ACHN (cell line): ENCODE measurements at regions not wholly inside any gene's neighbourhood (a gene's known extent, or its start where the extent isn't known, plus 50 kb on each side); places are given as distances from the start of the nearest gene placed in this dataset.

Experiments
- DNase-seq: peaks from one replicate; pipeline ENCODE4 v3.0.0-alpha.2; 2015
- in situ Hi-C: cut with HindIII; loops from 2 replicates; pipeline ENCODE4 v1.10.0; 2017; ENCODE audit warnings: low sequenced_read_pairs, low pct_ligation_motif_present, low pct_unique_long_range_greater_than_20kb

GRCh38 chr2:220894069-220894468 is 678.0 kb downstream of the EPHA4 start:
- in situ Hi-C loops = no loop called here

GRCh38 chr2:220899492-220899891 is 672.6 kb downstream of the EPHA4 start:
- DNase-seq = no peak
- in situ Hi-C loops = no loop called here

More at GRCh38 chr2:220894069-220894468, 678.0 kb downstream of the EPHA4 start:
- no peak for DNase-seq

- in situ Hi-C loops = no loop called here
- DNase-seq = no peak
Observed at GRCh38 chr2:220904015-220904414, 668.1 kb downstream of the EPHA4 start.

- no peak for DNase-seq
- in situ Hi-C loops = no loop called here
Observed at GRCh38 chr2:220913384-220913783, 658.7 kb downstream of the EPHA4 start.

- DNase-seq = no peak
- in situ Hi-C loops = no loop called here
Observed at GRCh38 chr2:220915092-220915623, 656.9 kb downstream of the EPHA4 start.

- in situ Hi-C loops = no loop called here
- DNase-seq = no peak
Observed at GRCh38 chr2:220916931-220917330, 655.2 kb downstream of the EPHA4 start.

GRCh38 chr2:220930271-220931076 is 641.6 kb downstream of the EPHA4 start:
- no peak for DNase-seq
- in situ Hi-C loops = no loop called here

- in situ Hi-C loops = no loop called here
- DNase-seq = no peak
Observed at GRCh38 chr2:220931491-220931890, 640.6 kb downstream of the EPHA4 start.

GRCh38 chr2:220932041-220932440 is 640.1 kb downstream of the EPHA4 start:
- DNase-seq = no peak
- in situ Hi-C loops = no loop called here

GRCh38 chr2:220935789-220936321 is 636.2 kb downstream of the EPHA4 start:
- in situ Hi-C loops = no loop called here
- DNase-seq = no peak

GRCh38 chr2:220936641-220937197 is 635.4 kb downstream of the EPHA4 start:
- DNase-seq = no peak
- in situ Hi-C loops = no loop called here

GRCh38 chr2:220937245-220937644 is 634.9 kb downstream of the EPHA4 start:
- DNase-seq = no peak
- in situ Hi-C loops = no loop called here

GRCh38 chr2:220940646-220941045 is 631.5 kb downstream of the EPHA4 start:
- DNase-seq = no peak
- in situ Hi-C loops = no loop called here

- no peak for DNase-seq
- in situ Hi-C loops = no loop called here
Observed at GRCh38 chr2:220941683-220942082, 630.4 kb downstream of the EPHA4 start.

- DNase-seq = no peak
- in situ Hi-C loops = no loop called here
Observed at GRCh38 chr2:220946552-220946951, 625.6 kb downstream of the EPHA4 start.

GRCh38 chr2:220948579-220948978 is 623.5 kb downstream of the EPHA4 start:
- in situ Hi-C loops = no loop called here
- no peak for DNase-seq

GRCh38 chr2:220949466-220949865 is 622.6 kb downstream of the EPHA4 start:
- no peak for DNase-seq
- in situ Hi-C loops = no loop called here

GRCh38 chr2:220955776-220956175 is 616.3 kb downstream of the EPHA4 start:
- in situ Hi-C loops = no loop called here

GRCh38 chr2:220956429-220956828 is 615.7 kb downstream of the EPHA4 start:
- no peak for DNase-seq
- in situ Hi-C loops = no loop called here

More at GRCh38 chr2:220955776-220956175, 616.3 kb downstream of the EPHA4 start:
- no peak for DNase-seq

- in situ Hi-C loops = no loop called here
Observed at GRCh38 chr2:220959391-220959802, 612.7 kb downstream of the EPHA4 start.

More at GRCh38 chr2:220959391-220959802, 612.7 kb downstream of the EPHA4 start:
- DNase-seq = no peak
